Endodermal cell (in vitro differentiated cells): ENCODE measurements at regions not wholly inside any gene's neighbourhood (a gene's known extent, or its start where the extent isn't known, plus 50 kb on each side); places are given as distances from the start of the nearest gene placed in this dataset.

ENCODE experiments used
- DNase-seq: peaks from one replicate; pipeline ENCODE4 v3.0.0-alpha.2; 2017
- H3K27ac ChIP-seq: 2 replicates; pipeline ENCODE4 v1.5.1; 2013; ENCODE audit warnings: mild to moderate bottlenecking, low read depth, low read length, moderate library complexity
- H3K27me3 ChIP-seq: 2 replicates; pipeline ENCODE4 v1.6.1; 2013; ENCODE audit warnings: mild to moderate bottlenecking, low read length, moderate library complexity; ENCODE audit not compliant: insufficient read depth, control insufficient read depth, poor library complexity, severe bottlenecking
- H3K36me3 ChIP-seq: 2 replicates; pipeline ENCODE4 v1.7.0; 2013; ENCODE audit warnings: mild to moderate bottlenecking, low read length, moderate library complexity; ENCODE audit not compliant: control insufficient read depth, insufficient read depth
- H3K4me1 ChIP-seq: one replicate; pipeline ENCODE4 v1.7.0; 2013; ENCODE audit warnings: low read length; ENCODE audit not compliant: control insufficient read depth, insufficient read depth
- H3K4me3 ChIP-seq: 2 replicates; pipeline ENCODE4 v1.5.1; 2013; ENCODE audit warnings: mild to moderate bottlenecking, low read length, moderate library complexity
- H3K9ac ChIP-seq: 2 replicates; pipeline ENCODE4 v1.6.1; 2013; ENCODE audit warnings: mild to moderate bottlenecking, low read length, moderate library complexity; ENCODE audit not compliant: poor library complexity, severe bottlenecking; ENCODE audit errors: extremely low read depth
- H3K9me3 ChIP-seq: 2 replicates; pipeline ENCODE4 v1.6.1; 2013; ENCODE audit warnings: mild to moderate bottlenecking, low read length, moderate library complexity; ENCODE audit not compliant: control insufficient read depth
- H3K27ac Mint-ChIP-seq: 2 replicates; pipeline ENCODE4 v1.8.0; 2020; ENCODE audit warnings: mixed read lengths
- H3K27me3 Mint-ChIP-seq: 2 replicates; pipeline ENCODE4 v1.8.0; 2021; ENCODE audit warnings: mild to moderate bottlenecking, mixed read lengths; ENCODE audit not compliant: insufficient read depth
- H3K36me3 Mint-ChIP-seq: 2 replicates; pipeline ENCODE4 v1.8.0; 2020; ENCODE audit warnings: low read depth, mixed read lengths
- H3K4me1 Mint-ChIP-seq: 2 replicates; pipeline ENCODE4 v1.8.0; 2020; ENCODE audit warnings: mixed read lengths
- H3K4me3 Mint-ChIP-seq: 2 replicates; pipeline ENCODE4 v1.8.0; 2020; ENCODE audit warnings: mild to moderate bottlenecking, moderate library complexity, mixed read lengths
- H3K9me3 Mint-ChIP-seq: 2 replicates; pipeline ENCODE4 v1.8.0; 2020; ENCODE audit warnings: mild to moderate bottlenecking, mixed read lengths
- WGBS, 2 experiments: methylation state at CpG; one replicate each; pipeline versions ENCODE4 v1.1.5 to v1.1.7; 2013; ENCODE audit warnings: missing lambda C conversion rate in 2 of 2, mixed read lengths in 1 of 2; ENCODE audit not compliant: insufficient coverage in 1 of 2, insufficient read length in 1 of 2; 5-methylcytosine and 5-hydroxymethylcytosine counted together
- TF ChIP-seq, protein P1 (sequence below): fragments of 200-600 bp; sonication (generic); conservative IDR thresholded peaks from 2 replicates; pipeline ENCODE4 v1.5.0; 2021; ENCODE audit warnings: antibody characterized with exemption, mild to moderate bottlenecking

DNA sequence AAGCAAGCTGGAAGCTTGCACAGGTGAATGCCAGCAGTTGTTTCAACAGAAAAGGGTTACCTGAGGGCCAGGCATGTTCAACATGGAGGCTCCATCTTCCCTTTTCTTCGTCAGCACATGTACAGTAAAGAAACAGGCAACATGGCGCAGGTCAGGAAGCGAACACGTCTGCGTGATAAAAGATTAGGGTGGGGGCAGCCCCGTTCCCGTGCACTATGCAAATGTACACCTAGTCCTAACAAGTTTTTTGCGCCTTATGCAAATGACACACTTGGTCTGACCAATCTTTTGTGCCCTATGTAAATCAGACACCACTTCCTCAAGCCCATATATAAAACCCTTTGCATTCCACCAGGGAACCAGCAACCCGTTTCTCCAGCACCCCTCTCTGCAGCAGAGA lies 452.1 kb upstream of the PTPRD start:
- Histone ChIP-seq H3K36me3 (no peaks in the 10 kb centered on the region), H3K27me3 (no peaks in the 10 kb centered on the region), H3K4me1 (no peaks in the 10 kb centered on the region), H3K27ac (no peak overlapping the region), H3K9me3 (no peaks in the 10 kb centered on the region), H3K4me3 (no peak overlapping the region), H3K9ac (no peak overlapping the region)
- DNase-seq = no peak
- H3K4me1 Mint-ChIP-seq = peaks cover 5% of the 10 kb centered on the region
- TF ChIP-seq, protein P1, sequence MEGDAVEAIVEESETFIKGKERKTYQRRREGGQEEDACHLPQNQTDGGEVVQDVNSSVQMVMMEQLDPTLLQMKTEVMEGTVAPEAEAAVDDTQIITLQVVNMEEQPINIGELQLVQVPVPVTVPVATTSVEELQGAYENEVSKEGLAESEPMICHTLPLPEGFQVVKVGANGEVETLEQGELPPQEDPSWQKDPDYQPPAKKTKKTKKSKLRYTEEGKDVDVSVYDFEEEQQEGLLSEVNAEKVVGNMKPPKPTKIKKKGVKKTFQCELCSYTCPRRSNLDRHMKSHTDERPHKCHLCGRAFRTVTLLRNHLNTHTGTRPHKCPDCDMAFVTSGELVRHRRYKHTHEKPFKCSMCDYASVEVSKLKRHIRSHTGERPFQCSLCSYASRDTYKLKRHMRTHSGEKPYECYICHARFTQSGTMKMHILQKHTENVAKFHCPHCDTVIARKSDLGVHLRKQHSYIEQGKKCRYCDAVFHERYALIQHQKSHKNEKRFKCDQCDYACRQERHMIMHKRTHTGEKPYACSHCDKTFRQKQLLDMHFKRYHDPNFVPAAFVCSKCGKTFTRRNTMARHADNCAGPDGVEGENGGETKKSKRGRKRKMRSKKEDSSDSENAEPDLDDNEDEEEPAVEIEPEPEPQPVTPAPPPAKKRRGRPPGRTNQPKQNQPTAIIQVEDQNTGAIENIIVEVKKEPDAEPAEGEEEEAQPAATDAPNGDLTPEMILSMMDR = no peak
- no peaks in the 10 kb centered on the region for H3K9me3 Mint-ChIP-seq
- H3K36me3 Mint-ChIP-seq = no peaks in the 10 kb centered on the region
- H3K27ac Mint-ChIP-seq = no peak overlapping the region
- no peak overlapping the region for H3K4me3 Mint-ChIP-seq
- 83 to 93% methylated on average over 5 to 9 of the region's 9 CpGs for WGBS, 2 experiments
- H3K27me3 Mint-ChIP-seq = no peaks in the 10 kb centered on the region

DNA sequence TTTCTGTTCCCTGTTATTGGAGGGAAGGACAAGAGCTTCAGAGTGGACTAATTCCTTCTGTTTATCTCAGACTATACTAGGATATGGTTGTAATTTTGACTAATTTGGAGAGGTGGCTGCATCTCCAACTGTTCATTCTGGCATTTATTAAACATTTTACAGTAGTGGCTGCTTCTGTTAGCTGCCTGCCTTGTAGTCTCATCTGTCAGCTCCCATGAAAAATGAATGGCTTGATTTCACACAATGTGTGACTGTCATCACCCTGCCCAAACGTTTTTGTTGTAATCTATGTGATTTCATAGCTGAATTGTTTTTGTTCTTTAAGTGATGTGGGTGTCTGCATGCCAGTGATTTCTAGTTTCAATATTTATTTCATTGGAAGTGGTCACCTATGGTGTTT lies 459.4 kb upstream of the PTPRD start:
- Histone ChIP-seq H3K27ac (no peak overlapping the region), H3K4me3 (no peak overlapping the region), H3K9me3 (no peaks in the 10 kb centered on the region), H3K4me1 (no peaks in the 10 kb centered on the region), H3K36me3 (no peaks in the 10 kb centered on the region), H3K27me3 (no peaks in the 10 kb centered on the region), H3K9ac (no peak overlapping the region)
- TF ChIP-seq, protein P1 = no peak
- H3K27me3 Mint-ChIP-seq = no peaks in the 10 kb centered on the region
- H3K4me3 Mint-ChIP-seq = no peak overlapping the region
- peaks cover 2% of the 10 kb centered on the region for H3K4me1 Mint-ChIP-seq
- no peaks in the 10 kb centered on the region for H3K36me3 Mint-ChIP-seq
- 14 to 19% methylated on average over 1 of the region's 1 CpG for WGBS, 2 experiments
- no peak overlapping the region for H3K27ac Mint-ChIP-seq
- H3K9me3 Mint-ChIP-seq = no peaks in the 10 kb centered on the region
- DNase-seq = no peak

DNA sequence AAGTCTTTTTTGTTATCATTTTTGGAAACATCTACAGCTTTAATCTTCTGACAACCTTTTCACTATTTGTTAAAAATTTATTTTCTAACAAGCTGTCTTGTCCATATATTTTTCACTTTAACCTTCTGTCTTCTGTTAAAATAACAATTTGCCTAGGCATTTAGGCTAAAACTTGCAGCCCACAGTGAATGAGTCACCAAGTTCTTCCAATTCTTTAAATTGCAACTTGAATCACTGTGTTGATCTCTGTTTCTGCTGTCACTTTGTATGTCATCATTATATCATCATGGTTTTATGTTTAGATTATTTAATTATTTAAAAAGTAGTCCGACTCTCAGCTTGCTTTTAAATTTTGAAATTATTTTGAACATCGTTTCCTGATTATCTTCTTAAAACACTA lies 473.8 kb upstream of the PTPRD start:
- Histone ChIP-seq H3K4me1 (no peaks in the 10 kb centered on the region), H3K36me3 (no peaks in the 10 kb centered on the region), H3K27me3 (no peaks in the 10 kb centered on the region), H3K9me3 (no peaks in the 10 kb centered on the region), H3K9ac (no peak overlapping the region), H3K27ac (no peak overlapping the region), H3K4me3 (no peak overlapping the region)
- Mint-ChIP-seq H3K4me1 (no peaks in the 10 kb centered on the region), H3K36me3 (no peaks in the 10 kb centered on the region), H3K4me3 (no peak overlapping the region), H3K27ac (no peak overlapping the region), H3K27me3 (no peaks in the 10 kb centered on the region), H3K9me3 (no peaks in the 10 kb centered on the region)
- WGBS, 2 experiments = 80% methylated on average over 1 of the region's 2 CpGs; no CpG with 5 or more reads in 1 of the 2 experiments
- no peak for DNase-seq
- TF ChIP-seq, protein P1 = no peak
